Vagina (tissue), 2 donors: ENCODE measurements at regions not wholly inside any gene's neighbourhood (a gene's known extent, or its start where the extent isn't known, plus 50 kb on each side); places are given as distances from the start of the nearest gene placed in this dataset.

ENCODE experiments used
- POLR2AphosphoS5 ChIP-seq, 2 donors: sonication (generic); formaldehyde crosslinking; IDR thresholded peaks; one replicate each; pipeline ENCODE4 v1.9.0; 2017; ENCODE audit warnings: antibody characterized with exemption in 2 of 2, mild to moderate bottlenecking in 2 of 2, low read depth in 1 of 2; ENCODE audit not compliant: insufficient read depth in 1 of 2
- TF ChIP-seq, protein P1 (sequence below), 3 experiments: fragments of 450-650 bp in 2 of 3; fragments of 200-600 bp in 1 of 3; sonication (generic) in 1 of 3; IDR thresholded peaks; one replicate each; pipeline ENCODE4 v1.5.1; 2017 to 2019; ENCODE audit warnings: antibody characterized with exemption in 3 of 3, mild to moderate bottlenecking in 2 of 3, moderate library complexity in 2 of 3

DNA sequence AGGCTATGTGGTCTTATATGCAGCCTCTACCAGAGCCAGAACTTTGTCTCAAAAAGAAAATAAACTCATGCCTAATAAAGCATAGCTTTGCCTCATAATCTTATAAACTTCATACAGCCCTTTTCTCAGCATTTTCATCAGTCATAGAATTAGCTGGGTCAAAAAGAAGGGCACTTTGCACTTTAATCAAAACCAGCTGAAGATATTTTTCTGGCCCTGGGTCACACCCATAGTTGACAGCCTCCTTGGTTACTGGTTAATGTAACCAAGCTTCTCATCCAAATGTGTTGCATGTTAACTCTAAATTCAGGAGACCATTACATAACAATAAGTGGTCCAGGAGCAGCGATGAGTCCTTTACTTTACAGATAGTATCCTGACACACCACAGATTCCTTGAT is 558.2 kb downstream of the FLRT2 start:
- TF ChIP-seq POLR2AphosphoS5 (IDR thresholded peaks at IDR 0.05; ENCODE audit: insufficient read depth in 1 of 2, low read depth in 1 of 2), result no peak
- TF ChIP-seq, protein P1, sequence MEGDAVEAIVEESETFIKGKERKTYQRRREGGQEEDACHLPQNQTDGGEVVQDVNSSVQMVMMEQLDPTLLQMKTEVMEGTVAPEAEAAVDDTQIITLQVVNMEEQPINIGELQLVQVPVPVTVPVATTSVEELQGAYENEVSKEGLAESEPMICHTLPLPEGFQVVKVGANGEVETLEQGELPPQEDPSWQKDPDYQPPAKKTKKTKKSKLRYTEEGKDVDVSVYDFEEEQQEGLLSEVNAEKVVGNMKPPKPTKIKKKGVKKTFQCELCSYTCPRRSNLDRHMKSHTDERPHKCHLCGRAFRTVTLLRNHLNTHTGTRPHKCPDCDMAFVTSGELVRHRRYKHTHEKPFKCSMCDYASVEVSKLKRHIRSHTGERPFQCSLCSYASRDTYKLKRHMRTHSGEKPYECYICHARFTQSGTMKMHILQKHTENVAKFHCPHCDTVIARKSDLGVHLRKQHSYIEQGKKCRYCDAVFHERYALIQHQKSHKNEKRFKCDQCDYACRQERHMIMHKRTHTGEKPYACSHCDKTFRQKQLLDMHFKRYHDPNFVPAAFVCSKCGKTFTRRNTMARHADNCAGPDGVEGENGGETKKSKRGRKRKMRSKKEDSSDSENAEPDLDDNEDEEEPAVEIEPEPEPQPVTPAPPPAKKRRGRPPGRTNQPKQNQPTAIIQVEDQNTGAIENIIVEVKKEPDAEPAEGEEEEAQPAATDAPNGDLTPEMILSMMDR (IDR thresholded peaks at IDR 0.05), result no peak
